SHP77 (cell line): ENCODE measurements at regions not wholly inside any gene's neighbourhood (a gene's known extent, or its start where the extent isn't known, plus 50 kb on each side); places are given as distances from the start of the nearest gene placed in this dataset.
"Not testable (repeated sequence)": the region's sequence is repeated elsewhere in the genome, so short reads cannot be mapped to it uniquely, and the experiment has no call there.

Experiments
- DNase-seq, 2 experiments: peaks; one replicate each; lab custom pipeline; 2025; lab: John Stamatoyannopoulos, UW

GRCh38 chr2:129912066-129912820 is 67.2 kb upstream of the RAB6C start:
- no peak for DNase-seq

DNA sequence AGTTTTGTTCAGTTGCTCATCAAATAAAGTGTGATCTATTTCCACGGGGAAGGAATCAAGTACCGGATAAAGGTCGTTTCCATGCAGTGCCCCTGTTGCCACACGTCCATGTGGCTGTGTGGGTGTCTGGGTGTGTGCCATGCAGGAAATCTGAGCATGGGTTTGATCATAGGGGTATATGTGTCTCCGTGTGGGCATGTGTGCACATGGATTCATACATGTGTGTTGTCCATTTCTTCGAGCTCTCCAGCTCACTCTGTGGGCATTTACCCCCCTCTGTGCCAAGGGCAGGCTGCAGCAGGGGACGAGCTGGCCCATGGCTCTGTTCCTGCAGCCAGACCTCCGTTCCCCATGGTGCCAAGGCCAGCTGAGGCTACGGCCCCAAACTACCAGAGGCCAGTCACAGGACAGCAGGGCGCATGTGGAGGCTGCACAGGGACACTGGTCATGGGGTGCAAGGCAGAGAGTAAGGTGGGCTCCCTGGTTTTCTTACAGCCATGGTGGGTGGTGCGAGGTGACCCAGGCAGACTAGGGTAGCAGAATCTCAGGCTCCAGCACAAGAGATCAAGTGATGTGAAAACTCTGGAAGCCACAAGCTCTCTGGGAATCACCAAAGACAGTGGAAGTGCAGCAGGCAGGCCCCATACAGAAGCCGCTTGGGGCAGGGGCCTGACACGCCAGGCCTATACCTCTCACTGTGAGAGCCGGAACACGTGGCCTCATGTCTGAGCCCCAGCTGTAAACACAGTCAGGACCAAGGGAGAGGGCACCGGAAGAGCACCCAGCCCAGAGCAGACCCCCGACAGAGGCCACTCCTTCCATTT is 66.4 kb upstream of the RAB6C start:
- DNase-seq = no peak

- no peak for DNase-seq
These were observed 65.6 kb upstream of the RAB6C start for GRCh38 chr2:129913695-129914495.

DNA sequence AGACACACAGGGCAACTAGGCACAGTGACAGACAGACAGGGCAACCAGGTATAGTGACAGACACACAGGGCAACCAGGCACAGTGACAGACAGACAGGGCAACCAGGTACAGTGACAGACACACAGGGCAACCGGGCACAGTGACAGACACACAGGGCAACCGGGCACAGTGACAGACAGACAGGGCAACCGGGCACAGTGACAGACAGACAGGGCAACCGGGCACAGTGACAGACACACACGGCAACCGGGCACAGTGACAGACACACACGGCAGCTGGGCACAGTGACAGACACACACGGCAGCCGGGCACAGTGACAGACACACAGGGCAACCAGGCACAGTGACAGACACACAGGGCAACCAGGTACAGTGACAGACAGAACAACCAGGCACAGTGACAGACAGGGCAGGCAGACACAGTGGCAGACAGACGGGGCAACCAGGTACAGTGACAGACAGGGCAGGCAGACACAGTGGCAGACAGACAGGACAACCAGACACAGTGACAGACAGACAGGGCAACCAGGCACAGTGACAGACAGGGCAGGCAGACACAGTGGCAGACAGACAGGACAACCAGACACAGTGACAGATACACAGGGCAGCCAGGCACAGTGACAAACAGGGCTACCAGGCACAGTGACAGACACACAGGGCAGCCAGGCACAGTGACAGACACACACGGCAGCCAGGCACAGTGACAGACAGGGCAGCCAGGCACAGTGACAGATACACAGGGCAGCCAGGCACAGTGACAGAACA is 64.7 kb upstream of the RAB6C start:
- DNase-seq = no peak

DNA sequence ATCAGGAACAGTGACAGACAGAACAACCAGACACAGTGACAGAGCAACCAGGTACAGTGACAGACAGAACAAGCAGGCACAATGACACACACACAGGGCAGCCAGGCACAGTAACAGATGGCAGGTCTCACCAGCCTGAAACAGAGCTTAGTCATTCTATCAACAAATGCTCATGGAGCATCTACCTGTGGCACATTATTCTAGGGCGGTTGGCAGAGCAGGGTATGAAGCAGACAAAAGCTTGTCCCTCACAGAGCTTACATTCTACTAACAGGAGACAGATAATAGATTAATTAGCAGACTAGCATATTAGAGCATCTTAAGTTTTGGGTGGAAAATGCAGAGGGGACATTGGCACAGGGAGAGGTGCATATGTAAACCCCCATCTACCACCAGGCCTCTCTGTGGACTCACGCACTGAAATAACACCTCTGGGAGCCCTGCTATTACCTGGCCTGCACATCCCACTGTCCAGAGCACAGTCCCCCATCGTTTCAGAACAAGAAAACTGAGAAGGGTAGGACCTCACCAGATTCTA is 64.1 kb upstream of the RAB6C start:
- DNase-seq = no peak

DNA sequence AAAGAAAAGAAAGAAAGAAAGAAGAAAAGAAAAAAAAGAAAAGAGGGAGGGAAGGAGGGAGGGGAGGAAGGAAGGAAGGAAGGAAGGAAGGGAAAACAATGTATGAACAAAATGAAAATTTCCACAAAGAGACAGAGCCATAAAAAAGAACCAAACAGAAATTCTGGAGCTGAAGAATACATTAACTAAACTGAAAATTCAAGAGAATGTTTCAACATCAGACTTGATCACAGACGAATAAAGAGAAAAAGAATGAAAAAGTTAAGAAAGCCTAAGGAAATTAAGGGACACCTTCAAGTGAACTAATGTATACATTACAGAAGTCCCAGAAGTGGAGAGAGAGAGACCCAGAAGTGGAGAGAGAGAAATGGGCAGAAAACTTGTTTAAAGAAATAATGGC is 60.9 kb upstream of the RAB6C start:
- DNase-seq = no peak

DNA sequence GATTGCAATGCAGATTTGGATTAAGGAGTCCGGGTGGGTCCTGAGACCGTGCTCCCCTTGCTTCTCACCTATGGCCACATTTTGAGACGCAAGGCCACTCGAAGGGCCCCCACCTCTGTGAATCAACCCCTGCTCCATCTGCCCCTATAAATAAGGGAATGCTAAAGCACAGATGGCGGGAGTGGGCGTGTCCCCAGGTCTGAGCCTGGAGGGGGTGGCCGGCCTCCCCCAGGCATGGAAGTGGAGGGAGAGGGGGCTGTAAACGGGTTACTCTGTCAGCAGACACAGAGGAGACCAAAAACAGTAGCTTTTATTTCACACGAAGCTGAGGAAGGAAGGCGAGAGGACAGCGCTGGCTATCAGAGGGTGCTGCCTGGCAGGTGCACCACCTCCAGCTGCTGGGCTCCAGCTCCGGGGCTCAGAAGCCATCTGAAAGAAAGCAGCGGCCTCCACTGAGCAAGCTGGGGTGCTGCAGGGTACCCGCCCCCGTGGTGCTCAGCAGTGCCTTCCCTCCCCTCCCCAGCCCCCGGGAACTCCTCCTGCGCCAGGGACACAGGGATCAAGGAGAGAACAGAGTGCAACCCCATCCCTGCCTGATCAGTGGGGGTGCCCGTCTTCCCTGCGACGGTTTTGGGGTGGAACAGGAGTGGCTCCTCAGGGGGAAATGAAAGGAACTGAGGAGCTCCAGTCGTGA is 56.7 kb upstream of the RAB6C start:
- peak; percentile 55 to 71 for DNase-seq

- DNase-seq = peak; percentile 46 to 73
These were observed 56.0 kb upstream of the RAB6C start for GRCh38 chr2:129923265-129924091.

GRCh38 chr2:129924115-129924514 is 55.4 kb upstream of the RAB6C start:
- DNase-seq = not testable (repeated sequence)

GRCh38 chr2:129925381-129925780 is 54.1 kb upstream of the RAB6C start:
- DNase-seq = no peak

DNA sequence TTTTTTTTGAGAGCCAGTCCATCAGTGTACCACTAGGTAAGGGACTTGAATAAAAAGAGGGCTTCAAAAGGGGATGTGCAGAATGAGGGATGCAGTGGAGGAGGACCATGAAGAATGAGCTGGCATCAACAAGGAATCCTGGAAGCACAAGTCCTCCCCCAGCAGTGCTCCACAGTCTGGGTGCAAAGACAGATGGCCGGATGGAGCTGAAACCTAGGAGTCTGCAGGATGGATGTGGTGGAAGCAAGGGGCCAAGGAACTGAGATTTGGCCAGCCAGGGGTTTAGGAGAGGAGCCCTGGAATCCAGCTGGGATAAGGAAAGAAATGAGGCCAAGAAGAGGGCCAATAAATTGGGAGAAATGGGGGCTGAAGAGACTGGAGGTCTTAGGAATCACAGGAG is 51.8 kb upstream of the RAB6C start:
- no peak for DNase-seq

- no peak for DNase-seq
These were observed 49.9 kb upstream of the RAB6C start for GRCh38 chr2:129929321-129930290.
